ENCODE measurements at regions not wholly inside any gene's neighbourhood (a gene's known extent, or its start where the extent isn't known, plus 50 kb on each side); places are given as distances from the start of the nearest gene placed in this dataset.

GRCh38 chr2:47664817-47665216 lies 94.0 kb upstream of the KCNK12 start:
- H3K36me3 ChIP-seq, result no peaks in the 10 kb centered on the region
- H3K27ac ChIP-seq, result no peak overlapping the region
- WGBS, 2 donors (ENCODE audit: low coverage in 1 of 2), result 65% methylated on average over 7 of the region's 7 CpGs; no CpG with 5 or more reads in 1 of the 2 donors
- peak; percentile 16 for DNase-seq
- H3K4me1 ChIP-seq, result no peaks in the 10 kb centered on the region
- intact Hi-C loops (cut with DNase I; ENCODE audit: low total_unique reads) (no loop called here), in situ Hi-C loops (cut with MboI; ENCODE audit: low pct_ligation_motif_present in 1 of 4, low pct_unique_long_range_greater_than_20kb in 1 of 4, low sequenced_read_pairs in 3 of 4) (no loop called here)
- TF ChIP-seq POLR2A (IDR thresholded peaks at IDR 0.05), result no peak
- TF ChIP-seq POLR2AphosphoS5 (IDR thresholded peaks at IDR 0.05), result no peak
- TF ChIP-seq CTCF (IDR thresholded peaks at IDR 0.05), result no peak
- no peak for TF ChIP-seq EP300 (IDR thresholded peaks at IDR 0.05; ENCODE audit: low read depth)
- H3K27me3 ChIP-seq, result no peaks in the 10 kb centered on the region
- H3K4me3 ChIP-seq, result no peak overlapping the region
- no peaks in the 10 kb centered on the region for H3K9me3 ChIP-seq

GRCh38 chr2:47662552-47662951 lies 91.8 kb upstream of the KCNK12 start:
- Histone ChIP-seq H3K36me3 (no peaks in the 10 kb centered on the region), H3K27me3 (no peaks in the 10 kb centered on the region), H3K4me3 (no peak overlapping the region), H3K27ac (no peak overlapping the region), H3K9me3 (no peaks in the 10 kb centered on the region), H3K4me1 (no peaks in the 10 kb centered on the region)
- intact Hi-C loops (cut with DNase I; ENCODE audit: low total_unique reads) (no loop called here), in situ Hi-C loops (cut with MboI; ENCODE audit: low pct_ligation_motif_present in 1 of 4, low pct_unique_long_range_greater_than_20kb in 1 of 4, low sequenced_read_pairs in 3 of 4) (no loop called here)
- WGBS, 2 donors (ENCODE audit: low coverage in 1 of 2), result 33 to 67% methylated on average over 1 of the region's 1 CpG
- DNase-seq, result no peak
- TF ChIP-seq POLR2AphosphoS5 (IDR thresholded peaks at IDR 0.05) (no peak), POLR2A (IDR thresholded peaks at IDR 0.05) (no peak), CTCF (IDR thresholded peaks at IDR 0.05) (no peak), EP300 (IDR thresholded peaks at IDR 0.05; ENCODE audit: low read depth) (no peak)

GRCh38 chr2:47661310-47661709 lies 90.5 kb upstream of the KCNK12 start:
- Histone ChIP-seq H3K27ac (no peak overlapping the region), H3K4me1 (no peaks in the 10 kb centered on the region), H3K36me3 (no peaks in the 10 kb centered on the region), H3K27me3 (no peaks in the 10 kb centered on the region), H3K4me3 (no peak overlapping the region), H3K9me3 (no peaks in the 10 kb centered on the region)
- 92 to 95% methylated on average over 6 of the region's 6 CpGs for WGBS, 2 donors (ENCODE audit: low coverage in 1 of 2)
- intact Hi-C loops (cut with DNase I; ENCODE audit: low total_unique reads), result no loop called here
- in situ Hi-C loops (cut with MboI; ENCODE audit: low pct_ligation_motif_present in 1 of 4, low pct_unique_long_range_greater_than_20kb in 1 of 4, low sequenced_read_pairs in 3 of 4), result no loop called here
- TF ChIP-seq POLR2A (IDR thresholded peaks at IDR 0.05) (no peak), POLR2AphosphoS5 (IDR thresholded peaks at IDR 0.05) (no peak), CTCF (IDR thresholded peaks at IDR 0.05) (no peak), EP300 (IDR thresholded peaks at IDR 0.05; ENCODE audit: low read depth) (no peak)
- DNase-seq, result no peak

- Histone ChIP-seq H3K4me3 (no peak overlapping the region), H3K36me3 (no peaks in the 10 kb centered on the region), H3K27ac (no peak overlapping the region), H3K9me3 (no peaks in the 10 kb centered on the region), H3K27me3 (no peaks in the 10 kb centered on the region), H3K4me1 (no peaks in the 10 kb centered on the region)
- in situ Hi-C loops (cut with MboI; ENCODE audit: low pct_ligation_motif_present in 1 of 4, low pct_unique_long_range_greater_than_20kb in 1 of 4, low sequenced_read_pairs in 3 of 4) (no loop called here), intact Hi-C loops (cut with DNase I; ENCODE audit: low total_unique reads) (no loop called here)
- WGBS, 2 donors (ENCODE audit: low coverage in 1 of 2), result 75 to 80% methylated on average over 3 of the region's 3 CpGs
- TF ChIP-seq CTCF (IDR thresholded peaks at IDR 0.05) (no peak), EP300 (IDR thresholded peaks at IDR 0.05; ENCODE audit: low read depth) (no peak), POLR2AphosphoS5 (IDR thresholded peaks at IDR 0.05) (no peak)
- DNase-seq, result no peak
Observed at GRCh38 chr2:47660168-47660567, 89.4 kb upstream of the KCNK12 start.

Data from transverse colon (tissue), 4 donors.